ENCODE measurements at regions not wholly inside any gene's neighbourhood (a gene's known extent, or its start where the extent isn't known, plus 50 kb on each side); places are given as distances from the start of the nearest gene placed in this dataset.
A peak's percentile ranks its signal among the peaks of the same experiment; 100 is the strongest.

DNA sequence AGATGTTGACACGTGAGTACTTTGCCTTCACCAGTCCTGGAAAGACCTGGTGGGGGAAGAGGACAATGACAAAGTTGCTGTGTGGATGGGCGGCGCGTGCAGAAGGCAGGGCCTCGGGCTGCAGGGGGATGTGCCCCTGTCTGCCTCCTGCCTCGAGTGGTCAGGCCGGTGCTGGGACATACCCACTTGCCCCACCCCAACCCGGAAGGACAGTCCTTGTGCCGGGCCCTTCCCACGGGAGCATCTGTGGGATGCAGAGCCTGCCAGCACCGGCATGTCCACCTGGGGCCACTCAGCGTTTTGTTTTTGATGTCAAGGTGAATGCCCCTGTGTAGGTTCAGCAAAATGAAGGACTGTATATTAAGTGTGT, 60.5 kb upstream of the BHLHE23 start (continued):
- TF ChIP-seq CBFB (CRISPR knock-in tag; IDR thresholded peaks at IDR 0.05; ENCODE audit: low read depth) = no peak
- TF ChIP-seq, protein P1, sequence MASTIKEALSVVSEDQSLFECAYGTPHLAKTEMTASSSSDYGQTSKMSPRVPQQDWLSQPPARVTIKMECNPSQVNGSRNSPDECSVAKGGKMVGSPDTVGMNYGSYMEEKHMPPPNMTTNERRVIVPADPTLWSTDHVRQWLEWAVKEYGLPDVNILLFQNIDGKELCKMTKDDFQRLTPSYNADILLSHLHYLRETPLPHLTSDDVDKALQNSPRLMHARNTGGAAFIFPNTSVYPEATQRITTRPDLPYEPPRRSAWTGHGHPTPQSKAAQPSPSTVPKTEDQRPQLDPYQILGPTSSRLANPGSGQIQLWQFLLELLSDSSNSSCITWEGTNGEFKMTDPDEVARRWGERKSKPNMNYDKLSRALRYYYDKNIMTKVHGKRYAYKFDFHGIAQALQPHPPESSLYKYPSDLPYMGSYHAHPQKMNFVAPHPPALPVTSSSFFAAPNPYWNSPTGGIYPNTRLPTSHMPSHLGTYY (CRISPR knock-in tag; IDR thresholded peaks at IDR 0.05) = no peak
- TF ChIP-seq FOXK1 (CRISPR knock-in tag; IDR thresholded peaks at IDR 0.05) = no peak
- no peak for TF ChIP-seq TEAD1 (CRISPR knock-in tag; IDR thresholded peaks at IDR 0.05)
- TF ChIP-seq, protein P2, sequence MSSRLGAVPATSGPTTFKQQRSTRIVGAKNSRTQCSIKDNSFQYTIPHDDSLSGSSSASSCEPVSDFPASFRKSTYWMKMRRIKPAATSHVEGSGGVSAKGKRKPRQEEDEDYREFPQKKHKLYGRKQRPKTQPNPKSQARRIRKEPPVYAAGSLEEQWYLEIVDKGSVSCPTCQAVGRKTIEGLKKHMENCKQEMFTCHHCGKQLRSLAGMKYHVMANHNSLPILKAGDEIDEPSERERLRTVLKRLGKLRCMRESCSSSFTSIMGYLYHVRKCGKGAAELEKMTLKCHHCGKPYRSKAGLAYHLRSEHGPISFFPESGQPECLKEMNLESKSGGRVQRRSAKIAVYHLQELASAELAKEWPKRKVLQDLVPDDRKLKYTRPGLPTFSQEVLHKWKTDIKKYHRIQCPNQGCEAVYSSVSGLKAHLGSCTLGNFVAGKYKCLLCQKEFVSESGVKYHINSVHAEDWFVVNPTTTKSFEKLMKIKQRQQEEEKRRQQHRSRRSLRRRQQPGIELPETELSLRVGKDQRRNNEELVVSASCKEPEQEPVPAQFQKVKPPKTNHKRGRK (CRISPR knock-in tag; IDR thresholded peaks at IDR 0.05; ENCODE audit: borderline replicate concordance) = no peak

DNA sequence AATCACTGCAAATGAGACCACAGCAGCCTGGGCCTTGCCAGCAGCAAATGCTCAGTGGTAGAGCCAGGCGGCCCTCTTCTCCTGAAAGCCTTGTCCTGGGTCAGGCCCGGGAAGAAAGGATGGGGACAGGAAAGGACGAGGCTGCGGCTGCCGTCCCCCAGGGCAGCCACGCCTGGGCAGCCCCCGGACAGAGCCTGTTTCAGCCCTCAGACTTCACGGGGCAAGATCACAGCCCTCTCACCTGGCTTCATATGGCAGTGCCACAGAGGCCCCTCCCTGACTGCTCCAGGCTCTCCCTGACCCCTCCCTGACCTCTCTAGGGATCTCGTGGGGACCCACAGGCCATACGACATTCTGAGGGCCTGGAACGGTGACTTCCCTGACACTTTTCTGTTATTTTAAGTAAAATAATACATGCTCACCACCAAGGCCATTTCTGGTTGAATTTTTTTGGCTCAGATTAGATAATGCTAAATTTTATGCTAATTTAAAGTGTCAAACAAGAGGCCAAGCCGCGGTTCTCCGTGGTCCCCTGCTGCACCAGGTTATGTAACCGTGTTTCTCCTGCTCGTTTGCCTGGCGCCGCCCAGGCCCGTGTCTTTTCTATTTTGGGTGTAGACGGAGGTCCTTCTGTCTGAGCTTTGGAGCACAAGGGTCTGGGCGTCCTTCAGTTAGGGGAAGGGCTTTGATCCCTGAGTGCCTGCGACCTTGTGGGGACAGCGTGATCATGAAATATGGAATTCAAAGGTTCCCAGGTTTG, 59.9 kb upstream of the BHLHE23 start:
- peak; percentile 7 for DNase-seq (ENCODE audit: low spot score)
- Mint-ChIP-seq H3K27ac (no peak overlapping the region), H3K9me3 (peaks cover 6% of the 10 kb centered on the region), H3K4me1 (no peaks in the 10 kb centered on the region), H3K27me3 (ENCODE audit: low read depth) (peaks cover 13% of the 10 kb centered on the region), H3K36me3 (no peaks in the 10 kb centered on the region), H3K4me3 (no peak overlapping the region)
- TF ChIP-seq OVOL2 (CRISPR knock-in tag; IDR thresholded peaks at IDR 0.05; ENCODE audit: borderline replicate concordance) (no peak), MXD4 (CRISPR knock-in tag; IDR thresholded peaks at IDR 0.05; ENCODE audit: borderline replicate concordance) (no peak), ZBTB21 (CRISPR knock-in tag; IDR thresholded peaks at IDR 0.05; ENCODE audit: borderline replicate concordance) (no peak)
- CTCF ChIA-PET = interaction anchor here (0.6 kb wide), 1 partner anchor 117 kb away, joined by 3 read pairs; no protein-coding TSS in a partner anchor
- no peak for ATAC-seq
- POLR2A ChIA-PET = no interaction called here

DNA sequence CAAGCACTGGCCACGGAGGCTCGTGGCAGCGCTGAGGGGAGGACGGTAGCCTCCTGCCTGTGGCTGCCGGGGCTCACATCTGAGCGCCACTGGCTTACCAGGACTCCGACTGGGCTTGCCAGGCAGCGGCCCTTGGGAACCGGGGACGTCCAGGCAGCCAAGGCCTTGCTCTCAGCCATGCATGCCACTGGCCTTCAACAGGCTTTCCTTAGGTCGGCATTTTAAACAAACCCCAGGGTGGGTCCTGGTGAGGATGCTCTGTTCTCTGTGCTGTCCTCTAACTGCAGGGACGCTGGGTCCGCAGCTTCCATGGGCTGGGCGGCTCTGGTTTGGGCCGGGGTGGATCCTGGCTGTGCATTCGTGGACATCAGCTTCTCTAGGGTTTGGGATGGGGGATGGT, 59.1 kb upstream of the BHLHE23 start:
- Mint-ChIP-seq H3K4me3 (no peak overlapping the region), H3K36me3 (no peaks in the 10 kb centered on the region; the same call in 1 of the 2 replicates), H3K9me3 (peaks cover 11% of the 10 kb centered on the region), H3K4me1 (no peaks in the 10 kb centered on the region), H3K27ac (no peak overlapping the region), H3K27me3 (ENCODE audit: low read depth) (peaks cover 6% of the 10 kb centered on the region)
- no peak for ATAC-seq
- DNase-seq (ENCODE audit: low spot score) = peak; percentile 8
- CTCF ChIA-PET = interaction anchor here (0.6 kb wide), 1 partner anchor 118 kb away, joined by 3 read pairs; no protein-coding TSS in a partner anchor
- POLR2A ChIA-PET = no interaction called here
- TF ChIP-seq HMGA2 (CRISPR knock-in tag; IDR thresholded peaks at IDR 0.05) (no peak), SMAD3 (CRISPR knock-in tag; IDR thresholded peaks at IDR 0.05; ENCODE audit: borderline replicate concordance) (no peak), RELA (CRISPR knock-in tag; IDR thresholded peaks at IDR 0.05; ENCODE audit: borderline replicate concordance) (no peak), NFE2L1 (CRISPR knock-in tag; IDR thresholded peaks at IDR 0.05) (no peak), GTF2I (CRISPR knock-in tag; conservative IDR thresholded peaks at IDR 0.05) (no peak), ZNF317 (CRISPR knock-in tag; IDR thresholded peaks at IDR 0.05; ENCODE audit: borderline replicate concordance, low read depth) (no peak), TEAD1 (CRISPR knock-in tag; IDR thresholded peaks at IDR 0.05) (no peak), ZNF121 (CRISPR knock-in tag; IDR thresholded peaks at IDR 0.05) (no peak), ZBTB21 (CRISPR knock-in tag; IDR thresholded peaks at IDR 0.05; ENCODE audit: borderline replicate concordance) (no peak), ZNF396 (CRISPR knock-in tag; IDR thresholded peaks at IDR 0.05; ENCODE audit: borderline replicate concordance) (no peak), GABPB1 (CRISPR knock-in tag; IDR thresholded peaks at IDR 0.05) (no peak)
- TF ChIP-seq, protein P3, sequence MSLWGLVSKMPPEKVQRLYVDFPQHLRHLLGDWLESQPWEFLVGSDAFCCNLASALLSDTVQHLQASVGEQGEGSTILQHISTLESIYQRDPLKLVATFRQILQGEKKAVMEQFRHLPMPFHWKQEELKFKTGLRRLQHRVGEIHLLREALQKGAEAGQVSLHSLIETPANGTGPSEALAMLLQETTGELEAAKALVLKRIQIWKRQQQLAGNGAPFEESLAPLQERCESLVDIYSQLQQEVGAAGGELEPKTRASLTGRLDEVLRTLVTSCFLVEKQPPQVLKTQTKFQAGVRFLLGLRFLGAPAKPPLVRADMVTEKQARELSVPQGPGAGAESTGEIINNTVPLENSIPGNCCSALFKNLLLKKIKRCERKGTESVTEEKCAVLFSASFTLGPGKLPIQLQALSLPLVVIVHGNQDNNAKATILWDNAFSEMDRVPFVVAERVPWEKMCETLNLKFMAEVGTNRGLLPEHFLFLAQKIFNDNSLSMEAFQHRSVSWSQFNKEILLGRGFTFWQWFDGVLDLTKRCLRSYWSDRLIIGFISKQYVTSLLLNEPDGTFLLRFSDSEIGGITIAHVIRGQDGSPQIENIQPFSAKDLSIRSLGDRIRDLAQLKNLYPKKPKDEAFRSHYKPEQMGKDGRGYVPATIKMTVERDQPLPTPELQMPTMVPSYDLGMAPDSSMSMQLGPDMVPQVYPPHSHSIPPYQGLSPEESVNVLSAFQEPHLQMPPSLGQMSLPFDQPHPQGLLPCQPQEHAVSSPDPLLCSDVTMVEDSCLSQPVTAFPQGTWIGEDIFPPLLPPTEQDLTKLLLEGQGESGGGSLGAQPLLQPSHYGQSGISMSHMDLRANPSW (CRISPR knock-in tag; conservative IDR thresholded peaks at IDR 0.05; ENCODE audit: low read depth) = no peak
- TF ChIP-seq, protein P4, sequence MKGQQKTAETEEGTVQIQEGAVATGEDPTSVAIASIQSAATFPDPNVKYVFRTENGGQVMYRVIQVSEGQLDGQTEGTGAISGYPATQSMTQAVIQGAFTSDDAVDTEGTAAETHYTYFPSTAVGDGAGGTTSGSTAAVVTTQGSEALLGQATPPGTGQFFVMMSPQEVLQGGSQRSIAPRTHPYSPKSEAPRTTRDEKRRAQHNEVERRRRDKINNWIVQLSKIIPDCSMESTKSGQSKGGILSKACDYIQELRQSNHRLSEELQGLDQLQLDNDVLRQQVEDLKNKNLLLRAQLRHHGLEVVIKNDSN (CRISPR knock-in tag; IDR thresholded peaks at IDR 0.05) = no peak
- TF ChIP-seq, protein P5, sequence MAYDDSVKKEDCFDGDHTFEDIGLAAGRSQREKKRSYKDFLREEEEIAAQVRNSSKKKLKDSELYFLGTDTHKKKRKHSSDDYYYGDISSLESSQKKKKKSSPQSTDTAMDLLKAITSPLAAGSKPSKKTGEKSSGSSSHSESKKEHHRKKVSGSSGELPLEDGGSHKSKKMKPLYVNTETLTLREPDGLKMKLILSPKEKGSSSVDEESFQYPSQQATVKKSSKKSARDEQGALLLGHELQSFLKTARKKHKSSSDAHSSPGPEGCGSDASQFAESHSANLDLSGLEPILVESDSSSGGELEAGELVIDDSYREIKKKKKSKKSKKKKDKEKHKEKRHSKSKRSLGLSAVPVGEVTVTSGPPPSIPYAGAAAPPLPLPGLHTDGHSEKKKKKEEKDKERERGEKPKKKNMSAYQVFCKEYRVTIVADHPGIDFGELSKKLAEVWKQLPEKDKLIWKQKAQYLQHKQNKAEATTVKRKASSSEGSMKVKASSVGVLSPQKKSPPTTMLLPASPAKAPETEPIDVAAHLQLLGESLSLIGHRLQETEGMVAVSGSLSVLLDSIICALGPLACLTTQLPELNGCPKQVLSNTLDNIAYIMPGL (CRISPR knock-in tag; IDR thresholded peaks at IDR 0.05) = no peak
- TF ChIP-seq, protein P1 (CRISPR knock-in tag; IDR thresholded peaks at IDR 0.05) = no peak
- TF ChIP-seq, protein P6, sequence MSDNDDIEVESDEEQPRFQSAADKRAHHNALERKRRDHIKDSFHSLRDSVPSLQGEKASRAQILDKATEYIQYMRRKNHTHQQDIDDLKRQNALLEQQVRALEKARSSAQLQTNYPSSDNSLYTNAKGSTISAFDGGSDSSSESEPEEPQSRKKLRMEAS (CRISPR knock-in tag; IDR thresholded peaks at IDR 0.05) = no peak
- TF ChIP-seq, protein P7, sequence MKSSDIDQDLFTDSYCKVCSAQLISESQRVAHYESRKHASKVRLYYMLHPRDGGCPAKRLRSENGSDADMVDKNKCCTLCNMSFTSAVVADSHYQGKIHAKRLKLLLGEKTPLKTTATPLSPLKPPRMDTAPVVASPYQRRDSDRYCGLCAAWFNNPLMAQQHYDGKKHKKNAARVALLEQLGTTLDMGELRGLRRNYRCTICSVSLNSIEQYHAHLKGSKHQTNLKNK (CRISPR knock-in tag; IDR thresholded peaks at IDR 0.05) = no peak

All from WTC11 (cell line).